K562 (cell line): ENCODE measurements at regions not wholly inside any gene's neighbourhood (a gene's known extent, or its start where the extent isn't known, plus 50 kb on each side); places are given as distances from the start of the nearest gene placed in this dataset.

Experiments
- CAMTA2 ChIP-seq: fragments of 250-450 bp; sonication (Bioruptor Pico); conservative IDR thresholded peaks from 2 replicates; pipeline ENCODE4 v1.5.1; 2022
- CREB5 ChIP-seq: fragments of 250-450 bp; sonication (Bioruptor Pico); IDR thresholded peaks from 2 replicates; pipeline ENCODE4 v1.5.0; 2020; ENCODE audit warnings: mild to moderate bottlenecking
- GATA2 ChIP-seq: sonication (generic); formaldehyde crosslinking; IDR thresholded peaks from 2 replicates; pipeline ENCODE4 v1.4.0; 2020; ENCODE audit warnings: mild to moderate bottlenecking, missing genetic modification reagents
- GATAD2A ChIP-seq: fragments of 450-650 bp; IDR thresholded peaks from 2 replicates; pipeline ENCODE4 v1.6.1; 2017
- HBP1 ChIP-seq: fragments of 450-650 bp; formaldehyde crosslinking; IDR thresholded peaks from 2 replicates; pipeline ENCODE4 v1.4.0; 2022; ENCODE audit warnings: missing genetic modification characterization
- KLF16 ChIP-seq: IDR thresholded peaks from 2 replicates; pipeline ENCODE4 v1.6.1; 2016; ENCODE audit warnings: antibody characterized with exemption
- NR0B1 ChIP-seq: fragments of 450-650 bp; IDR thresholded peaks from one replicate; pipeline ENCODE4 v1.6.1; 2018; ENCODE audit warnings: mild to moderate bottlenecking, moderate library complexity; ENCODE audit not compliant: partially characterized antibody
- TFAM ChIP-seq: fragments of 250-450 bp; sonication (Bioruptor Pico); conservative IDR thresholded peaks from 2 replicates; pipeline ENCODE4 v1.5.0; 2021; ENCODE audit warnings: mild to moderate bottlenecking, moderate library complexity
- TFAP4 ChIP-seq: sonication (generic); formaldehyde crosslinking; IDR thresholded peaks from 2 replicates; pipeline ENCODE4 v1.8.0; 2022; ENCODE audit warnings: missing genetic modification reagents, mild to moderate bottlenecking, moderate library complexity, borderline replicate concordance
- TOE1 ChIP-seq, 2 experiments: fragments of 450-650 bp in 1 of 2; sonication (generic) in 1 of 2; formaldehyde crosslinking in 1 of 2; IDR thresholded peaks; 2 replicates each; pipeline versions ENCODE4 v1.7.1 to v1.8.0; 2016 to 2022; ENCODE audit warnings: borderline replicate concordance in 2 of 2, mild to moderate bottlenecking in 2 of 2, antibody characterized with exemption in 1 of 2, inconsistent platforms in 1 of 2, low read depth in 1 of 2, missing genetic modification reagents in 1 of 2, moderate library complexity in 1 of 2
- ZFP1 ChIP-seq: fragments of 450-650 bp; formaldehyde crosslinking; IDR thresholded peaks from 2 replicates; pipeline ENCODE4 v1.4.0; 2020; ENCODE audit warnings: mild to moderate bottlenecking, mixed read lengths
- ZKSCAN1 ChIP-seq: fragments of 150-350 bp; IDR thresholded peaks from 2 replicates; pipeline ENCODE4 v1.6.1; 2016; ENCODE audit warnings: low read depth, low read length
- ZMIZ1 ChIP-seq, 2 experiments: fragments of 150-350 bp in 1 of 2; IDR thresholded peaks; 2 replicates each; pipeline ENCODE4 v1.6.1; 2012 to 2016; ENCODE audit warnings: low read depth in 2 of 2, low read length in 2 of 2, mild to moderate bottlenecking in 1 of 2, moderate library complexity in 1 of 2
- ZNF41 ChIP-seq: fragments of 250-450 bp; sonication (Bioruptor Pico); conservative IDR thresholded peaks from 2 replicates; pipeline ENCODE4 v1.4.0; 2020; ENCODE audit warnings: mild to moderate bottlenecking

- TF ChIP-seq NR0B1 (no peak), ZMIZ1 (IDR thresholded peaks at IDR 0.05; ENCODE audit: low read depth in 2 of 2, low read length in 2 of 2) (no peak), ZKSCAN1 (no peak), GATAD2A (no peak), CREB5 (CRISPR knock-in tag) (no peak), GATA2 (no peak), TOE1 (IDR thresholded peaks at IDR 0.05; ENCODE audit: borderline replicate concordance) (no peak), TOE1 (CRISPR knock-in tag; IDR thresholded peaks at IDR 0.05; ENCODE audit: borderline replicate concordance, low read depth) (no peak), HBP1 (CRISPR knock-in tag) (no peak), TFAM (CRISPR knock-in tag) (no peak), KLF16 (no peak), CAMTA2 (CRISPR knock-in tag) (no peak), ZFP1 (CRISPR knock-in tag) (no peak), TFAP4 (no peak), ZNF41 (CRISPR knock-in tag) (no peak)
Measured at GRCh38 chr3:20324664-20325478, 138.9 kb upstream of the SGO1 start (continued).
